Osteoblast (primary cell): ENCODE measurements at regions not wholly inside any gene's neighbourhood (a gene's known extent, or its start where the extent isn't known, plus 50 kb on each side); places are given as distances from the start of the nearest gene placed in this dataset.

Experiments
- DNase-seq: peaks from one replicate; pipeline ENCODE4 v3.0.0; 2011; ENCODE audit warnings: low spot score, mixed read lengths; ENCODE audit not compliant: insufficient read length; ENCODE audit errors: missing footprints
- H2AFZ ChIP-seq: 2 replicates; pipeline ENCODE4 v1.6.0; 2011; ENCODE audit warnings: mild to moderate bottlenecking, low read length
- H3K27ac ChIP-seq: 2 replicates; pipeline ENCODE4 v1.5.1; 2011; ENCODE audit warnings: mild to moderate bottlenecking, low read depth, low read length, moderate library complexity
- H3K27me3 ChIP-seq: 2 replicates; pipeline ENCODE4 v1.6.0; 2012; ENCODE audit warnings: mild to moderate bottlenecking, control low read depth, inconsistent platforms, low read length, moderate library complexity; ENCODE audit not compliant: insufficient read depth
- H3K36me3 ChIP-seq: 2 replicates; pipeline ENCODE4 v1.5.1; 2011; ENCODE audit warnings: mild to moderate bottlenecking, low read length, control low read depth, moderate library complexity; ENCODE audit not compliant: insufficient read depth
- H3K4me1 ChIP-seq: 2 replicates; pipeline ENCODE4 v1.5.1; 2011; ENCODE audit warnings: mild to moderate bottlenecking, low read length, control low read depth, moderate library complexity; ENCODE audit not compliant: insufficient read depth
- H3K4me2 ChIP-seq: 2 replicates; pipeline ENCODE4 v1.6.0; 2011; ENCODE audit warnings: mild to moderate bottlenecking, low read length; ENCODE audit not compliant: insufficient read depth
- H3K4me3 ChIP-seq: fragments of 200-600 bp; sonication (generic); 3 replicates; pipeline ENCODE4 v1.5.1; 2012; ENCODE audit warnings: mild to moderate bottlenecking, low read length, inconsistent platforms; ENCODE audit not compliant: insufficient read depth
- H3K79me2 ChIP-seq: 2 replicates; pipeline ENCODE4 v1.6.0; 2012; ENCODE audit warnings: mild to moderate bottlenecking, low read length, control low read depth, inconsistent platforms; ENCODE audit not compliant: insufficient read depth
- H3K9me3 ChIP-seq: 2 replicates; pipeline ENCODE4 v1.5.1; 2011; ENCODE audit warnings: low read depth, low read length, control low read depth
- H4K20me1 ChIP-seq: 2 replicates; pipeline ENCODE4 v1.6.0; 2012; ENCODE audit warnings: mild to moderate bottlenecking, low read length, control low read depth; ENCODE audit not compliant: insufficient read depth
- TF ChIP-seq, protein P1 (sequence below): IDR thresholded peaks from 2 replicates; pipeline ENCODE4 v1.5.1; 2011; ENCODE audit warnings: mild to moderate bottlenecking, low read depth, low read length, moderate library complexity; ENCODE audit errors: extremely low read depth

DNA sequence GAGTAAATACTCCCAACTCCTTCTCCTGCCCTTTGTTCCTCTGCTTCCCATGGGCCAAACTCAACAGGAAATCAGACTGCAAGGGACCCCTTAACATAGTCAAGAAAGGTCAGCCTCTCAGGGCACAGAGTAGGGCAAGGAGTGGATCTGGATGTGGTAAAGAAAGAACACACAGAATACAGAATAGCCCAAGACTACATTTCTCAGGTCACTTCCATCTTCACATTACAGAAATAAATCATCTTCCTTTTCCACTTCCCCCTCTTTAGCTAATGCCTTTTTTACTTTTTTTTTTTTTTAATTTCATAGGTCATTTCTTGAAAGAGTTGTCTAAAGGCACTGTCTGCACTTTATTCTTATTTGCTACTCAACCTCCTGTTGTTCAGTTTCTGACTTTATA lies 558.3 kb downstream of the TNS1 start:
- H3K36me3 ChIP-seq, result no peaks in the 10 kb centered on the region
- no peak overlapping the region for H2AFZ ChIP-seq
- H3K27ac ChIP-seq, result no peak overlapping the region
- no peaks in the 10 kb centered on the region for H4K20me1 ChIP-seq
- H3K9me3 ChIP-seq, result no peaks in the 10 kb centered on the region
- no peak for DNase-seq
- no peaks in the 10 kb centered on the region for H3K4me1 ChIP-seq
- no peaks in the 10 kb centered on the region for H3K79me2 ChIP-seq
- TF ChIP-seq, protein P1, sequence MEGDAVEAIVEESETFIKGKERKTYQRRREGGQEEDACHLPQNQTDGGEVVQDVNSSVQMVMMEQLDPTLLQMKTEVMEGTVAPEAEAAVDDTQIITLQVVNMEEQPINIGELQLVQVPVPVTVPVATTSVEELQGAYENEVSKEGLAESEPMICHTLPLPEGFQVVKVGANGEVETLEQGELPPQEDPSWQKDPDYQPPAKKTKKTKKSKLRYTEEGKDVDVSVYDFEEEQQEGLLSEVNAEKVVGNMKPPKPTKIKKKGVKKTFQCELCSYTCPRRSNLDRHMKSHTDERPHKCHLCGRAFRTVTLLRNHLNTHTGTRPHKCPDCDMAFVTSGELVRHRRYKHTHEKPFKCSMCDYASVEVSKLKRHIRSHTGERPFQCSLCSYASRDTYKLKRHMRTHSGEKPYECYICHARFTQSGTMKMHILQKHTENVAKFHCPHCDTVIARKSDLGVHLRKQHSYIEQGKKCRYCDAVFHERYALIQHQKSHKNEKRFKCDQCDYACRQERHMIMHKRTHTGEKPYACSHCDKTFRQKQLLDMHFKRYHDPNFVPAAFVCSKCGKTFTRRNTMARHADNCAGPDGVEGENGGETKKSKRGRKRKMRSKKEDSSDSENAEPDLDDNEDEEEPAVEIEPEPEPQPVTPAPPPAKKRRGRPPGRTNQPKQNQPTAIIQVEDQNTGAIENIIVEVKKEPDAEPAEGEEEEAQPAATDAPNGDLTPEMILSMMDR, result no peak
- H3K4me3 ChIP-seq, result no peak overlapping the region
- H3K4me2 ChIP-seq, result no peak overlapping the region
- H3K27me3 ChIP-seq, result no peaks in the 10 kb centered on the region

- DNase-seq, result no peak
These were observed 559.2 kb downstream of the TNS1 start for GRCh38 chr2:217443601-217444000.

GRCh38 chr2:217440000-217440399 lies 562.8 kb downstream of the TNS1 start:
- TF ChIP-seq, protein P1, result no peak
- Histone ChIP-seq H3K79me2 (no peaks in the 10 kb centered on the region), H3K9me3 (no peaks in the 10 kb centered on the region), H3K27me3 (no peaks in the 10 kb centered on the region), H3K27ac (no peak overlapping the region), H3K36me3 (no peaks in the 10 kb centered on the region), H2AFZ (no peak overlapping the region), H3K4me1 (no peaks in the 10 kb centered on the region), H4K20me1 (no peaks in the 10 kb centered on the region), H3K4me3 (no peak overlapping the region), H3K4me2 (no peak overlapping the region)
- DNase-seq, result no peak

More at GRCh38 chr2:217443601-217444000, 559.2 kb downstream of the TNS1 start:
- Histone ChIP-seq H3K79me2 (no peaks in the 10 kb centered on the region), H3K4me3 (no peak overlapping the region), H3K27me3 (no peaks in the 10 kb centered on the region), H4K20me1 (no peaks in the 10 kb centered on the region), H2AFZ (no peak overlapping the region), H3K4me2 (no peak overlapping the region), H3K9me3 (no peaks in the 10 kb centered on the region), H3K36me3 (no peaks in the 10 kb centered on the region), H3K27ac (no peak overlapping the region), H3K4me1 (no peaks in the 10 kb centered on the region)
- TF ChIP-seq, protein P1, result no peak

GRCh38 chr2:217438821-217439220 lies 564.0 kb downstream of the TNS1 start:
- TF ChIP-seq, protein P1, result no peak
- Histone ChIP-seq H3K36me3 (no peaks in the 10 kb centered on the region), H3K27me3 (no peaks in the 10 kb centered on the region), H2AFZ (no peak overlapping the region), H4K20me1 (no peaks in the 10 kb centered on the region), H3K79me2 (no peaks in the 10 kb centered on the region), H3K4me2 (no peak overlapping the region), H3K9me3 (no peaks in the 10 kb centered on the region), H3K27ac (no peak overlapping the region), H3K4me3 (no peak overlapping the region), H3K4me1 (peaks cover 5% of the 10 kb centered on the region)
- DNase-seq, result no peak
